Esophagus squamous epithelium (tissue), 5 donors: ENCODE measurements at regions not wholly inside any gene's neighbourhood (a gene's known extent, or its start where the extent isn't known, plus 50 kb on each side); places are given as distances from the start of the nearest gene placed in this dataset.

Source experiments
- DNase-seq: peaks from one replicate; lab custom pipeline; 2025; lab: John Stamatoyannopoulos, UW
- H3K27ac ChIP-seq, 4 donors: fragments of 200-600 bp; sonication (generic); one replicate each; pipeline ENCODE4 v1.5.1; 2016 to 2019; ENCODE audit warnings: mild to moderate bottlenecking in 1 of 4
- H3K27me3 ChIP-seq, 4 donors: fragments of 200-600 bp; sonication (generic); 1 replicate in 3 of 4; 2 replicates in 1 of 4; pipeline versions ENCODE4 v1.5.1 to v1.6.0; 2017 to 2021; ENCODE audit warnings: antibody characterized with exemption in 1 of 4
- H3K36me3 ChIP-seq, 3 donors: fragments of 200-600 bp; sonication (generic); one replicate each; pipeline ENCODE4 v1.5.1; 2016 to 2019
- H3K4me1 ChIP-seq, 3 donors: fragments of 200-600 bp; sonication (generic); one replicate each; pipeline ENCODE4 v1.5.1; 2017 to 2019
- H3K4me3 ChIP-seq, 4 donors: fragments of 200-600 bp; sonication (generic); 1 replicate in 3 of 4; 2 replicates in 1 of 4; pipeline ENCODE4 v1.5.1; 2016 to 2019; ENCODE audit warnings: mild to moderate bottlenecking in 2 of 4, moderate library complexity in 1 of 4
- H3K9me3 ChIP-seq, 3 donors: fragments of 200-600 bp; sonication (generic); one replicate each; pipeline ENCODE4 v1.5.1; 2016 to 2019
- CTCF ChIP-seq, 6 experiments: fragments of 450-650 bp in 4 of 6; fragments of 200-600 bp in 2 of 6; sonication (generic) in 2 of 6; IDR thresholded peaks; one replicate each; pipeline ENCODE4 v1.5.1; 2016 to 2019; ENCODE audit warnings: antibody characterized with exemption in 6 of 6, mild to moderate bottlenecking in 4 of 6, moderate library complexity in 4 of 6
- POLR2A ChIP-seq, 4 donors: fragments of 450-650 bp; IDR thresholded peaks; one replicate each; pipeline ENCODE4 v1.6.1; 2017; ENCODE audit warnings: antibody characterized with exemption in 4 of 4, mild to moderate bottlenecking in 4 of 4, moderate library complexity in 3 of 4
- WGBS, 2 donors: methylation state at CpG; one replicate each; pipeline ENCODE4 v1.1.5; 2018; 5-methylcytosine and 5-hydroxymethylcytosine counted together
- intact Hi-C: fragments of 100-400 bp; cut with DNase I; formaldehyde crosslinking; loops from one replicate; pipeline ENCODE4 v1.15.0; 2022
- donor health status: DM: yes; HTN: yes; CAD: no.

- Histone ChIP-seq H3K36me3 (no peaks in the 10 kb centered on the region), H3K9me3 (no peaks in the 10 kb centered on the region), H3K4me3 (no peak overlapping the region), H3K4me1 (no peaks in the 10 kb centered on the region), H3K27me3 (no peaks in the 10 kb centered on the region), H3K27ac (no peak overlapping the region)
- 25 to 44% methylated on average over 1 of the region's 1 CpG for WGBS, 2 donors
- intact Hi-C loops = no loop called here
- DNase-seq = no peak
- TF ChIP-seq CTCF (IDR thresholded peaks at IDR 0.05) = no peak
Observed at GRCh38 chr3:154794391-154794790, 285.7 kb upstream of the MME start.

- 25 to 54% methylated on average over 1 of the region's 1 CpG for WGBS, 2 donors
- intact Hi-C loops = no loop called here
- H3K27ac ChIP-seq = no peak overlapping the region
- no peaks in the 10 kb centered on the region for H3K36me3 ChIP-seq
- no peak overlapping the region for H3K4me3 ChIP-seq
- no peaks in the 10 kb centered on the region for H3K4me1 ChIP-seq
- no peak for DNase-seq
- H3K27me3 ChIP-seq = no peaks in the 10 kb centered on the region
- TF ChIP-seq CTCF (IDR thresholded peaks at IDR 0.05) (no peak), POLR2A (IDR thresholded peaks at IDR 0.05) (no peak)
- H3K9me3 ChIP-seq = no peaks in the 10 kb centered on the region
Observed at GRCh38 chr3:154792828-154793227, 287.3 kb upstream of the MME start.

GRCh38 chr3:154791611-154792010 lies 288.5 kb upstream of the MME start:
- Histone ChIP-seq H3K27me3 (no peaks in the 10 kb centered on the region), H3K36me3 (no peaks in the 10 kb centered on the region), H3K27ac (no peak overlapping the region), H3K4me1 (no peaks in the 10 kb centered on the region), H3K9me3 (no peaks in the 10 kb centered on the region), H3K4me3 (no peak overlapping the region)
- intact Hi-C loops = no loop called here
- no peak for TF ChIP-seq CTCF (IDR thresholded peaks at IDR 0.05)
- no peak for TF ChIP-seq POLR2A (IDR thresholded peaks at IDR 0.05)
- DNase-seq = no peak

- H3K4me1 ChIP-seq = no peaks in the 10 kb centered on the region
- H3K27ac ChIP-seq = no peak overlapping the region
- H3K4me3 ChIP-seq = no peak overlapping the region
- no peaks in the 10 kb centered on the region for H3K27me3 ChIP-seq
- no peak for DNase-seq
- 6 to 9% methylated on average over 1 of the region's 1 CpG for WGBS, 2 donors
- TF ChIP-seq CTCF (IDR thresholded peaks at IDR 0.05) = no peak
- TF ChIP-seq POLR2A (IDR thresholded peaks at IDR 0.05) = no peak
- no peaks in the 10 kb centered on the region for H3K36me3 ChIP-seq
- no peaks in the 10 kb centered on the region for H3K9me3 ChIP-seq
- intact Hi-C loops = no loop called here
Observed at GRCh38 chr3:154786724-154787123, 293.4 kb upstream of the MME start.

DNA sequence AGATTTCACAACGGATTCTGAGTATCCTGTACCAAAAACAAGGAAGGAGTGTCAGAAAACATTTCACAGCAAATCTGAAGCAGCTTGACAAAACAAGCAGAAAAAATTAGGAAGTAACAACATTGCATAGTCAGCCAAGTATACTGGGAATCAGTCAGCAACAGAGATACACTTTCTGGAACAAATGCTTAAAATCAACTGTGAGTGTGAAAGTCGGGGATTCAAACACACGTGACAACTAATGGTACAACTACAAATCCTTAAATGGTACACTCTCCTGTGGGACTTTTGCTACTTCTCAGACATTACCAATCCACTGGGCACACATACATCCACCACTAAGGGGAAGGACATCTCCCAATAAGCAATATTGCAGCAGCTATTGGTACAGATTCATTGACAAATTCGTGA lies 296.6 kb upstream of the MME start:
- no peak for DNase-seq
- Histone ChIP-seq H3K27ac (peak overlapping the region in 3 of 4 donors; percentile 0 to 75 (median 47)), H3K27me3 (no peaks in the 10 kb centered on the region), H3K36me3 (no peaks in the 10 kb centered on the region), H3K4me1 (no peaks in the 10 kb centered on the region), H3K9me3 (no peaks in the 10 kb centered on the region), H3K4me3 (no peak overlapping the region)
- intact Hi-C loops = no loop called here
- TF ChIP-seq CTCF (IDR thresholded peaks at IDR 0.05) (no peak), POLR2A (IDR thresholded peaks at IDR 0.05) (no peak)
- WGBS, 2 donors = 42 to 45% methylated on average over 4 of the region's 4 CpGs
